Neural progenitor cell (in vitro differentiated cells): ENCODE measurements at regions not wholly inside any gene's neighbourhood (a gene's known extent, or its start where the extent isn't known, plus 50 kb on each side); places are given as distances from the start of the nearest gene placed in this dataset.

Source experiments
- DNase-seq: peaks from one replicate; pipeline ENCODE4 v3.0.0-alpha.2; 2016; ENCODE audit warnings: low spot score
- H2AFZ ChIP-seq: fragments of 200-600 bp; sonication (generic); replicated peaks from 2 replicates; pipeline ENCODE4 v1.6.1; 2016; ENCODE audit warnings: antibody characterized with exemption
- H3F3A ChIP-seq: fragments of 200-600 bp; sonication (generic); 2 replicates; pipeline ENCODE4 v1.6.1; 2016; ENCODE audit warnings: antibody characterized with exemption, low read depth
- H3K27ac ChIP-seq: fragments of 200-600 bp; sonication (generic); 2 replicates; pipeline ENCODE4 v1.5.1; 2016; ENCODE audit warnings: mild to moderate bottlenecking
- H3K27me3 ChIP-seq: fragments of 200-600 bp; sonication (generic); 2 replicates; pipeline ENCODE4 v1.6.1; 2016; ENCODE audit warnings: mild to moderate bottlenecking, moderate library complexity
- H3K36me3 ChIP-seq: fragments of 200-600 bp; sonication (generic); 2 replicates; pipeline ENCODE4 v1.5.1; 2016
- H3K4me1 ChIP-seq: fragments of 200-600 bp; sonication (generic); 2 replicates; pipeline ENCODE4 v1.6.1; 2016; ENCODE audit warnings: mixed run types
- H3K4me2 ChIP-seq: fragments of 200-600 bp; sonication (generic); 2 replicates; pipeline ENCODE4 v1.6.1; 2016
- H3K4me3 ChIP-seq: fragments of 200-600 bp; sonication (generic); 2 replicates; pipeline ENCODE4 v1.5.1; 2016
- H3K79me2 ChIP-seq: fragments of 200-600 bp; sonication (generic); 2 replicates; pipeline ENCODE4 v1.6.1; 2016; ENCODE audit warnings: low read depth
- H3K9ac ChIP-seq: fragments of 200-600 bp; sonication (generic); 2 replicates; pipeline ENCODE4 v1.6.1; 2016
- H3K9me3 ChIP-seq: fragments of 200-600 bp; sonication (generic); 2 replicates; pipeline ENCODE4 v1.5.1; 2016; ENCODE audit warnings: low read depth
- H4K20me1 ChIP-seq: fragments of 200-600 bp; sonication (generic); 2 replicates; pipeline ENCODE4 v1.6.1; 2016; ENCODE audit warnings: low read depth
- H3K27ac Mint-ChIP-seq: 3 replicates; pipeline ENCODE4 v1.8.0; 2021; ENCODE audit warnings: mixed read lengths
- H3K27me3 Mint-ChIP-seq: 2 replicates; pipeline ENCODE4 v1.8.0; 2022; ENCODE audit warnings: low read depth, mild to moderate bottlenecking, inconsistent platforms, moderate library complexity, mixed read lengths; ENCODE audit not compliant: insufficient read depth
- H3K36me3 Mint-ChIP-seq: 3 replicates; pipeline ENCODE4 v1.8.0; 2021; ENCODE audit warnings: mixed read lengths
- H3K4me1 Mint-ChIP-seq: 3 replicates; pipeline ENCODE4 v1.8.0; 2021; ENCODE audit warnings: mixed read lengths
- H3K4me3 Mint-ChIP-seq: 3 replicates; pipeline ENCODE4 v1.8.0; 2021; ENCODE audit warnings: mild to moderate bottlenecking, moderate library complexity, mixed read lengths
- H3K9me3 Mint-ChIP-seq: 3 replicates; pipeline ENCODE4 v1.8.0; 2020; ENCODE audit warnings: mixed read lengths
- EZH2 ChIP-seq: fragments of 200-600 bp; sonication (generic); IDR thresholded peaks from 2 replicates; pipeline ENCODE4 v1.6.1; 2017; ENCODE audit warnings: antibody characterized with exemption, mild to moderate bottlenecking, moderate library complexity
- EZH2phosphoT487 ChIP-seq: fragments of 200-600 bp; sonication (generic); IDR thresholded peaks from 2 replicates; pipeline ENCODE4 v1.6.1; 2017; ENCODE audit warnings: antibody characterized with exemption
- TF ChIP-seq, protein P1 (sequence below): fragments of 200-600 bp; sonication (generic); IDR thresholded peaks from 2 replicates; pipeline ENCODE4 v1.5.1; 2017; ENCODE audit warnings: antibody characterized with exemption, mild to moderate bottlenecking

DNA sequence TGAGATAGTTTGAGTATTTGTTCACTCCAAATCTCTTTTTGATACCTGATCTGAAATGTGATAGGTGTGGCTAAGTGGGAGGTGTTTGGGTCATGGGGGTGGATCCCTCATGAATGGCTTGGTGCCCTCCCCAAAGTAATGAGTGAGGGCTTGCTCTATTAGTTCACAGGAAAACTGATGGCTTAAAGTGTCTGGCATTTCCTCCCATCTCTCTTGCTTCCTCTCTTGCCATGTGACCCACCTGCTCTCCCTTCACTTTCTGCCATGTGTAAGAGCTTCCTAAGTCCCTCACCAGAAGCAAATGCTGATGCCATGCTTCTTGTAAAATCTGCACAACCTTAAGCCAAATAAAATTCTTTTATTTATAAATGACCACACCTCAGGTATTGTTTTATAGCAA is 61.1 kb downstream of the MAD2L1 start:
- Mint-ChIP-seq H3K4me1 (no peaks in the 10 kb centered on the region), H3K9me3 (no peaks in the 10 kb centered on the region), H3K4me3 (no peak overlapping the region), H3K27me3 (no peaks in the 10 kb centered on the region), H3K36me3 (no peaks in the 10 kb centered on the region), H3K27ac (no peak overlapping the region)
- no peak overlapping the region for H3K27ac ChIP-seq
- no peaks in the 10 kb centered on the region for H3K36me3 ChIP-seq
- H2AFZ ChIP-seq = no peak overlapping the region
- no peak for DNase-seq
- H3F3A ChIP-seq = no peaks in the 10 kb centered on the region
- H3K4me1 ChIP-seq = no peaks in the 10 kb centered on the region
- no peaks in the 10 kb centered on the region for H3K9me3 ChIP-seq
- no peaks in the 10 kb centered on the region for H3K27me3 ChIP-seq
- TF ChIP-seq, protein P1, sequence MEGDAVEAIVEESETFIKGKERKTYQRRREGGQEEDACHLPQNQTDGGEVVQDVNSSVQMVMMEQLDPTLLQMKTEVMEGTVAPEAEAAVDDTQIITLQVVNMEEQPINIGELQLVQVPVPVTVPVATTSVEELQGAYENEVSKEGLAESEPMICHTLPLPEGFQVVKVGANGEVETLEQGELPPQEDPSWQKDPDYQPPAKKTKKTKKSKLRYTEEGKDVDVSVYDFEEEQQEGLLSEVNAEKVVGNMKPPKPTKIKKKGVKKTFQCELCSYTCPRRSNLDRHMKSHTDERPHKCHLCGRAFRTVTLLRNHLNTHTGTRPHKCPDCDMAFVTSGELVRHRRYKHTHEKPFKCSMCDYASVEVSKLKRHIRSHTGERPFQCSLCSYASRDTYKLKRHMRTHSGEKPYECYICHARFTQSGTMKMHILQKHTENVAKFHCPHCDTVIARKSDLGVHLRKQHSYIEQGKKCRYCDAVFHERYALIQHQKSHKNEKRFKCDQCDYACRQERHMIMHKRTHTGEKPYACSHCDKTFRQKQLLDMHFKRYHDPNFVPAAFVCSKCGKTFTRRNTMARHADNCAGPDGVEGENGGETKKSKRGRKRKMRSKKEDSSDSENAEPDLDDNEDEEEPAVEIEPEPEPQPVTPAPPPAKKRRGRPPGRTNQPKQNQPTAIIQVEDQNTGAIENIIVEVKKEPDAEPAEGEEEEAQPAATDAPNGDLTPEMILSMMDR = no peak
- no peak for TF ChIP-seq EZH2
- no peak for TF ChIP-seq EZH2phosphoT487
- no peak overlapping the region for H3K9ac ChIP-seq
- H4K20me1 ChIP-seq = no peaks in the 10 kb centered on the region
- no peak overlapping the region for H3K4me3 ChIP-seq
- no peak overlapping the region for H3K4me2 ChIP-seq
- H3K79me2 ChIP-seq = no peaks in the 10 kb centered on the region

- Histone ChIP-seq H3K4me1 (no peaks in the 10 kb centered on the region), H3K9ac (no peak overlapping the region)
These were observed 61.6 kb downstream of the MAD2L1 start for GRCh38 chr4:120005076-120005475.

GRCh38 chr4:120004054-120004453 is 62.6 kb downstream of the MAD2L1 start:
- H3K9me3 ChIP-seq = no peaks in the 10 kb centered on the region
- Mint-ChIP-seq H3K4me3 (no peak overlapping the region), H3K27me3 (no peaks in the 10 kb centered on the region), H3K27ac (no peak overlapping the region), H3K9me3 (no peaks in the 10 kb centered on the region), H3K36me3 (no peaks in the 10 kb centered on the region), H3K4me1 (no peaks in the 10 kb centered on the region)
- no peak overlapping the region for H2AFZ ChIP-seq
- no peak overlapping the region for H3K9ac ChIP-seq
- TF ChIP-seq, protein P1 = no peak
- TF ChIP-seq EZH2 = no peak
- no peak for TF ChIP-seq EZH2phosphoT487
- no peaks in the 10 kb centered on the region for H3F3A ChIP-seq
- no peak overlapping the region for H3K27ac ChIP-seq
- no peaks in the 10 kb centered on the region for H3K79me2 ChIP-seq
- no peaks in the 10 kb centered on the region for H3K27me3 ChIP-seq
- no peak overlapping the region for H3K4me2 ChIP-seq
- no peak overlapping the region for H3K4me3 ChIP-seq
- no peaks in the 10 kb centered on the region for H3K4me1 ChIP-seq
- H3K36me3 ChIP-seq = no peaks in the 10 kb centered on the region
- no peaks in the 10 kb centered on the region for H4K20me1 ChIP-seq
- no peak for DNase-seq

More at GRCh38 chr4:120005076-120005475, 61.6 kb downstream of the MAD2L1 start:
- Histone ChIP-seq H3K27me3 (no peaks in the 10 kb centered on the region), H3K9me3 (no peaks in the 10 kb centered on the region), H3K79me2 (no peaks in the 10 kb centered on the region), H3K4me2 (no peak overlapping the region), H3K36me3 (no peaks in the 10 kb centered on the region), H4K20me1 (no peaks in the 10 kb centered on the region), H2AFZ (no peak overlapping the region), H3K4me3 (no peak overlapping the region), H3F3A (no peaks in the 10 kb centered on the region), H3K27ac (no peak overlapping the region)
- H3K36me3 Mint-ChIP-seq = no peaks in the 10 kb centered on the region
- H3K4me3 Mint-ChIP-seq = no peak overlapping the region
- H3K4me1 Mint-ChIP-seq = no peaks in the 10 kb centered on the region
- no peak overlapping the region for H3K27ac Mint-ChIP-seq
- no peak for DNase-seq
- H3K9me3 Mint-ChIP-seq = no peaks in the 10 kb centered on the region
- H3K27me3 Mint-ChIP-seq = no peaks in the 10 kb centered on the region
- TF ChIP-seq EZH2phosphoT487 = no peak
- TF ChIP-seq, protein P1 = no peak
- no peak for TF ChIP-seq EZH2
